HepG2 (cell line): ENCODE measurements at regions not wholly inside any gene's neighbourhood (a gene's known extent, or its start where the extent isn't known, plus 50 kb on each side); places are given as distances from the start of the nearest gene placed in this dataset.

ENCODE experiments used
- ATAC-seq: fragments of 200-7000 bp; cut with Tn5 transposase; 3 replicates; pipeline ENCODE4 v1.9.1; 2020; ENCODE audit warnings: mild to moderate bottlenecking, moderate library complexity
- BruUV-seq: library from RNA; stranded (reverse); fragments of 400-500 nt; replicated peaks from 2 replicates; lab custom pipeline; 2021; lab: Mats Ljungman, UMichigan
- CTCF ChIA-PET: fragments of 300-600 bp; formaldehyde crosslinking; extraction: SDS; loops from one replicate; lab custom pipeline; 2021; ENCODE audit warnings: low total read pairs, inconsistent platforms, low intra/inter-chr PET ratio; lab: Yijun Ruan, JAX
- POLR2A ChIA-PET: fragments of 350-600 bp; sonication (Branson Sonifier 250); formaldehyde crosslinking; loops from one replicate; lab custom pipeline; 2020; ENCODE audit warnings: antibody characterized with exemption, inconsistent platforms; lab: Yijun Ruan, JAX
- DNase-seq: peaks from one replicate; pipeline ENCODE4 v3.0.0-alpha.2; 2015; ENCODE audit warnings: low spot score
- FAIRE-seq: peaks from 3 replicates; lab custom pipeline; 2011; peaks lifted over from hg19 to GRCh38; lab: Jason Lieb, UNC
- H2AFZ ChIP-seq: one replicate; pipeline ENCODE4 v1.6.1; 2011; ENCODE audit warnings: low read length, inconsistent platforms
- H3K27ac ChIP-seq: fragments of 300-600 bp; 3 replicates; pipeline ENCODE4 v1.8.0; 2011; ENCODE audit warnings: mixed run types, mild to moderate bottlenecking, mixed read lengths, low read length, inconsistent platforms; ENCODE audit not compliant: insufficient read depth; ENCODE audit errors: extremely low read length
- H3K27me3 ChIP-seq, 2 experiments: fragments of 200-600 bp in 1 of 2; 2 replicates in 1 of 2; 3 replicates in 1 of 2; pipeline versions ENCODE4 v1.6.0 to v1.8.0; 2011; ENCODE audit warnings: low read length in 2 of 2, mild to moderate bottlenecking in 2 of 2, moderate library complexity in 2 of 2, inconsistent platforms in 1 of 2; ENCODE audit not compliant: insufficient read depth in 2 of 2, control insufficient read depth in 1 of 2
- H3K36me3 ChIP-seq, 2 experiments: fragments of 200-600 bp in 1 of 2; replicated peaks in 1 of 2; 2 replicates in 1 of 2; 3 replicates in 1 of 2; pipeline versions ENCODE4 v1.5.1 to v1.8.0; 2011; ENCODE audit warnings: low read length in 2 of 2, inconsistent platforms in 1 of 2; ENCODE audit not compliant: insufficient read depth in 2 of 2, control insufficient read depth in 1 of 2
- H3K4me1 ChIP-seq: 2 replicates; pipeline ENCODE4 v1.5.1; 2012; ENCODE audit warnings: low read length, inconsistent platforms; ENCODE audit not compliant: insufficient read depth
- H3K4me2 ChIP-seq: 2 replicates; pipeline ENCODE4 v1.6.0; 2011; ENCODE audit warnings: low read depth, low read length, inconsistent platforms
- H3K4me3 ChIP-seq, 3 experiments: fragments of 200-600 bp in 1 of 3; sonication (generic), shearing (Covaris generic) in 1 of 3; replicated peaks in 1 of 3; 2 replicates each; pipeline ENCODE4 v1.5.1; 2011 to 2016; ENCODE audit warnings: low read length in 3 of 3, inconsistent platforms in 2 of 3, low read depth in 2 of 3, mild to moderate bottlenecking in 2 of 3, control low read depth in 1 of 3, mixed read lengths in 1 of 3; ENCODE audit not compliant: insufficient read depth in 1 of 3
- H3K79me2 ChIP-seq: one replicate; pipeline ENCODE4 v1.6.1; 2011; ENCODE audit warnings: low read length, inconsistent platforms; ENCODE audit not compliant: insufficient read depth
- H3K9ac ChIP-seq: 2 replicates; pipeline ENCODE4 v1.6.0; 2011; ENCODE audit warnings: mild to moderate bottlenecking, low read depth, low read length, inconsistent platforms; ENCODE audit not compliant: insufficient read depth
- H3K9me3 ChIP-seq: 2 replicates; pipeline ENCODE4 v1.5.1; 2012; ENCODE audit warnings: mild to moderate bottlenecking, low read length
- H4K20me1 ChIP-seq: 2 replicates; pipeline ENCODE4 v1.6.0; 2011; ENCODE audit warnings: inconsistent platforms, mild to moderate bottlenecking, low read length, moderate library complexity; ENCODE audit not compliant: insufficient read depth
- ARID2 ChIP-seq: sonication (generic); formaldehyde crosslinking; IDR thresholded peaks from 2 replicates; pipeline ENCODE4 v1.8.1; 2022; ENCODE audit warnings: mild to moderate bottlenecking, missing genetic modification reagents, borderline replicate concordance
- ATRX ChIP-seq: sonication (generic); formaldehyde crosslinking; IDR thresholded peaks from 2 replicates; pipeline ENCODE4 v1.4.0; 2020; ENCODE audit warnings: missing genetic modification reagents, borderline replicate concordance
- ELF3 ChIP-seq: IDR thresholded peaks from 2 replicates; pipeline ENCODE4 v1.6.1; 2016; ENCODE audit warnings: missing genetic modification reagents, missing compliant biosample characterization
- FIP1L1 ChIP-seq: fragments of 200-400 bp; formaldehyde crosslinking; IDR thresholded peaks from 2 replicates; pipeline ENCODE4 v1.6.1; 2018; ENCODE audit warnings: low read depth, mild to moderate bottlenecking, low read length, moderate library complexity, borderline replicate concordance; ENCODE audit not compliant: insufficient read depth
- GMEB1 ChIP-seq: sonication (generic); formaldehyde crosslinking; IDR thresholded peaks from 2 replicates; pipeline ENCODE4 v1.5.1; 2020; ENCODE audit warnings: missing genetic modification reagents, mild to moderate bottlenecking, borderline replicate concordance
- HNF4G ChIP-seq, 2 experiments: sonication (generic) in 1 of 2; formaldehyde crosslinking in 1 of 2; IDR thresholded peaks; 2 replicates each; pipeline versions ENCODE4 v1.4.0 to v1.6.1; 2011 to 2020; ENCODE audit warnings: borderline replicate concordance in 2 of 2, low read depth in 2 of 2, mild to moderate bottlenecking in 2 of 2, low read length in 1 of 2, missing genetic modification reagents in 1 of 2, moderate library complexity in 1 of 2
- KDM3A ChIP-seq: IDR thresholded peaks from 2 replicates; pipeline ENCODE4 v1.6.1; 2018; ENCODE audit warnings: low read depth, missing compliant biosample characterization
- RFX5 ChIP-seq: IDR thresholded peaks from 2 replicates; pipeline ENCODE4 v1.6.1; 2011; ENCODE audit warnings: low read depth, low read length, improper control_type of control experiment
- SKI ChIP-seq: fragments of 450-650 bp; IDR thresholded peaks from one replicate; pipeline ENCODE4 v1.6.1; 2018; ENCODE audit warnings: mild to moderate bottlenecking; ENCODE audit not compliant: partially characterized antibody
- SRSF9 ChIP-seq: fragments of 200-400 bp; formaldehyde crosslinking; IDR thresholded peaks from 2 replicates; pipeline ENCODE4 v1.6.1; 2018; ENCODE audit warnings: borderline replicate concordance, mild to moderate bottlenecking, low read depth, low read length; ENCODE audit not compliant: insufficient read depth, poor library complexity, severe bottlenecking
- XRCC5 ChIP-seq: fragments of 200-400 bp; formaldehyde crosslinking; optimal IDR thresholded peaks from 2 replicates; pipeline ENCODE3; 2017; ENCODE audit warnings: mild to moderate bottlenecking, low read length
- ZNF136 ChIP-seq: sonication (generic); formaldehyde crosslinking; IDR thresholded peaks from 2 replicates; pipeline ENCODE4 v1.8.1; 2022; ENCODE audit warnings: low read depth, mild to moderate bottlenecking, moderate library complexity, missing genetic modification reagents
- ZNF75D ChIP-seq: sonication (generic); formaldehyde crosslinking; IDR thresholded peaks from 2 replicates; pipeline ENCODE4 v1.8.1; 2023; ENCODE audit warnings: missing genetic modification reagents, mild to moderate bottlenecking, borderline replicate concordance
- ZNF775 ChIP-seq: sonication (generic); formaldehyde crosslinking; IDR thresholded peaks from 2 replicates; pipeline ENCODE4 v1.4.0; 2020; ENCODE audit warnings: missing genetic modification reagents, mild to moderate bottlenecking, moderate library complexity, borderline replicate concordance
- WGBS: methylation state at CpG from one replicate; pipeline ENCODE4 v1.1.6; 2017; ENCODE audit warnings: low lambda C conversion rate; 5-methylcytosine and 5-hydroxymethylcytosine counted together
- in situ Hi-C: cut with HindIII; loops from 2 replicates; pipeline ENCODE4 v1.10.0; 2017; ENCODE audit warnings: low pct_unique_long_range_greater_than_20kb; ENCODE audit not compliant: extremely low pct_ligation_motif_present
- intact Hi-C: fragments of 100-400 bp; cut with micrococcal nuclease; formaldehyde crosslinking; loops from one replicate; pipeline ENCODE4 v1.10.0; 2022; ENCODE audit not compliant: unreplicated experiment
- TF ChIP-seq, protein P1 (sequence below): sonication (generic); formaldehyde crosslinking; IDR thresholded peaks from 2 replicates; pipeline ENCODE4 v1.5.0; 2020; ENCODE audit warnings: mild to moderate bottlenecking, missing genetic modification reagents
- TF ChIP-seq, protein P2 (sequence below): sonication (generic); formaldehyde crosslinking; IDR thresholded peaks from 2 replicates; pipeline ENCODE4 v1.4.0; 2020; ENCODE audit warnings: mild to moderate bottlenecking, missing genetic modification reagents

DNA sequence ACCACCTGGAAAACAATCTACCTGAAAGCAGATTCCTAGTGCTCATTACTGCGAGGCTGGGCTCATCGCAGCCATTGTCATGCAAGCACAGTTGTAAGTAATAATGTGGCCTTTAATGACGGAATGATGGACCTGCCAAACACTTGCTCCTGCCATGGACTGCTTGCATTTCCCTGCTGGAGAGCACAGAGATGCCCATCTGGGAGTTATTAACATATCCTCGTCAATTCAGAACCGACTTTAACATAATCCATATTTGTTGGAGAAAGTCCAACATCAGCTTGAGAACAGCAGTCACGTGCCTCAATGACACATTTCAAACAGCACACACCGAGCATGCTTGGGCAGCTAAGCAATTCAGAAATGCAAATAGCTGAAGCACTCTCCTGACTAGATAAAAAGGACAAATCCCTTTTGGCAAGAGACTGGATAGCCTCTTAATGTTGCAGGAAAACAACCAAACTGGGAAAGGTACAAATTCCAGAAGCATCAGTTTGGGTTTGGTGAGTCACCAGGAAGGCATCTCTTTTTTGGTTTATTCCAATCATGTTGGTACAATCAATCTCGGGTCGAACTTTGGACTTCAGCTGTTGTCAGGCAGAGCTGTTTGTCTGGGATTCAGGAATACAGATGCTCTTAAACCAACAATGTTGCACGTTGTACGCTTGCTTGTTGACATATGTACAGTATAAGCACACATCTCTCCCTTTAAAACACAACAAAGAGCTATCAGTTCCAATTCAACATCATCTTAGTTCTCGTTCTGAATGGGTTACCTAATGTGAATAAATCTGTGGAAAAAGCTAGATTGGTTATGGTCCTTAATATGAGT is 395.8 kb downstream of the LNPK start:
- no peaks in the 10 kb centered on the region for H3K9me3 ChIP-seq
- FAIRE-seq = peak; percentile 100
- peak; percentile 99 for DNase-seq
- peak; percentile 95 for ATAC-seq
- CTCF ChIA-PET = no interaction called here
- under 1% methylated on average over 12 of the region's 12 CpGs for WGBS
- intact Hi-C loops = loop anchor here (1.0 to 10.0 kb wide), 3 partner anchors 12 to 399 kb away; partner anchors contain the start of gene LNPK
- H3K79me2 ChIP-seq = peaks cover 3% of the 10 kb centered on the region
- H3K36me3 ChIP-seq = no peaks in the 10 kb centered on the region
- POLR2A ChIA-PET = interaction anchor here (0.6 to 2.1 kb wide), 13 partner anchors 9 to 1658 kb away, joined by 3 to 39 read pairs (median 4); partner anchors contain the start of genes ATF2, LNPK and NFE2L2
- no TSS peak for BruUV-seq
- no peaks in the 10 kb centered on the region for H3K27me3 ChIP-seq
- H3K4me1 ChIP-seq = peaks cover 37% of the 10 kb centered on the region
- H3K9ac ChIP-seq = peak overlapping the region; percentile 62
- no peaks in the 10 kb centered on the region for H4K20me1 ChIP-seq
- H3K4me2 ChIP-seq = peak overlapping the region; percentile 75
- in situ Hi-C loops = no loop called here
- H3K4me3 ChIP-seq = peak overlapping the region; percentile 12 to 40 (median 38); a peak in 4 of 6 replicates
- H3K27ac ChIP-seq = peak overlapping the region; percentile 81
- no peak overlapping the region for H2AFZ ChIP-seq
- TF ChIP-seq RFX5 = peak; percentile 93
- no peak for TF ChIP-seq ZNF136 (CRISPR knock-in tag)
- no peak for TF ChIP-seq ZNF75D (CRISPR knock-in tag)
- TF ChIP-seq SKI = peak; percentile 94
- TF ChIP-seq SRSF9 = no peak
- TF ChIP-seq, protein P1, sequence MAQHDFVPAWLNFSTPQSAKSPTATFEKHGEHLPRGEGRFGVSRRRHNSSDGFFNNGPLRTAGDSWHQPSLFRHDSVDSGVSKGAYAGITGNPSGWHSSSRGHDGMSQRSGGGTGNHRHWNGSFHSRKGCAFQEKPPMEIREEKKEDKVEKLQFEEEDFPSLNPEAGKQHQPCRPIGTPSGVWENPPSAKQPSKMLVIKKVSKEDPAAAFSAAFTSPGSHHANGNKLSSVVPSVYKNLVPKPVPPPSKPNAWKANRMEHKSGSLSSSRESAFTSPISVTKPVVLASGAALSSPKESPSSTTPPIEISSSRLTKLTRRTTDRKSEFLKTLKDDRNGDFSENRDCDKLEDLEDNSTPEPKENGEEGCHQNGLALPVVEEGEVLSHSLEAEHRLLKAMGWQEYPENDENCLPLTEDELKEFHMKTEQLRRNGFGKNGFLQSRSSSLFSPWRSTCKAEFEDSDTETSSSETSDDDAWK (CRISPR knock-in tag) = no peak
- TF ChIP-seq ATRX (CRISPR knock-in tag) = no peak
- peak; percentile 94 for TF ChIP-seq ELF3
- TF ChIP-seq ARID2 = peak; percentile 56; the same call in 1 of the 2 replicates
- no peak for TF ChIP-seq FIP1L1
- TF ChIP-seq ZNF775 = peak; percentile 30; the same call in 1 of the 2 replicates
- peak; percentile 99 for TF ChIP-seq HNF4G (IDR thresholded peaks at IDR 0.05; ENCODE audit: borderline replicate concordance, low read depth, low read length)
- peak; percentile 94; the same call in 1 of the 2 replicates for TF ChIP-seq HNF4G (CRISPR knock-in tag; IDR thresholded peaks at IDR 0.05; ENCODE audit: borderline replicate concordance, low read depth)
- TF ChIP-seq XRCC5 = peak; percentile 73
- TF ChIP-seq GMEB1 (CRISPR knock-in tag) = no peak; the same call in 1 of the 2 replicates
- TF ChIP-seq, protein P2, sequence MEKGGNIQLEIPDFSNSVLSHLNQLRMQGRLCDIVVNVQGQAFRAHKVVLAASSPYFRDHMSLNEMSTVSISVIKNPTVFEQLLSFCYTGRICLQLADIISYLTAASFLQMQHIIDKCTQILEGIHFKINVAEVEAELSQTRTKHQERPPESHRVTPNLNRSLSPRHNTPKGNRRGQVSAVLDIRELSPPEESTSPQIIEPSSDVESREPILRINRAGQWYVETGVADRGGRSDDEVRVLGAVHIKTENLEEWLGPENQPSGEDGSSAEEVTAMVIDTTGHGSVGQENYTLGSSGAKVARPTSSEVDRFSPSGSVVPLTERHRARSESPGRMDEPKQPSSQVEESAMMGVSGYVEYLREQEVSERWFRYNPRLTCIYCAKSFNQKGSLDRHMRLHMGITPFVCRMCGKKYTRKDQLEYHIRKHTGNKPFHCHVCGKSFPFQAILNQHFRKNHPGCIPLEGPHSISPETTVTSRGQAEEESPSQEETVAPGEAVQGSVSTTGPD (CRISPR knock-in tag) = peak; percentile 98
- peak; percentile 46; the same call in 1 of the 2 replicates for TF ChIP-seq KDM3A (CRISPR knock-in tag)
